ENCODE measurements at regions not wholly inside any gene's neighbourhood (a gene's known extent, or its start where the extent isn't known, plus 50 kb on each side); places are given as distances from the start of the nearest gene placed in this dataset.

DNA sequence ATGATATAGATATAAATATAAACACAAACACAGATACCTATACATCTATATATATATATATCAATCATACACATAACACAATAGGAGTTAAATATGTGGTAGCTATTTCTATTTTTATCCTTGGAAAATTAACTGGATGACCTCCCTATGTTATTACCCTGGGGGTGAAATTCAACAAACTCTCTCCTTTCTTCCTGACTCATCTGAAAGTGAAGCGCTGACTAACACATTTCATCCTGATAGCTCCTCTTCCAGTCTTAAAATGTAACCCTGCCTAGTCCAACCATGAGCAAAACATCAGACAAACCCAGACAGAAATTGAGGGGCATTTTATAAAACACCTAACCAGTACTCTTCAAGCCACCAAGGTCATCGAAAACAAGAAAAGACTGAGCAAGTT lies 220.6 kb upstream of the ISX start:
- TF ChIP-seq POLR2AphosphoS5 (IDR thresholded peaks at IDR 0.05) (no peak), POLR2A (IDR thresholded peaks at IDR 0.05) (no peak)

All from spleen (tissue), 3 donors.